Keratinocyte (primary cell): ENCODE measurements at regions not wholly inside any gene's neighbourhood (a gene's known extent, or its start where the extent isn't known, plus 50 kb on each side); places are given as distances from the start of the nearest gene placed in this dataset.

Source experiments
- DNase-seq: peaks from one replicate; pipeline ENCODE4 v3.0.0-alpha.2; 2011; ENCODE audit warnings: low read depth, missing footprints, low spot score
- FAIRE-seq: peaks from 2 replicates; lab custom pipeline; 2011; peaks lifted over from hg19 to GRCh38; lab: Jason Lieb, UNC
- H2AFZ ChIP-seq: 2 replicates; pipeline ENCODE4 v1.6.0; 2012; ENCODE audit warnings: low read length, control low read depth, inconsistent platforms; ENCODE audit not compliant: control insufficient read depth
- H3K27ac ChIP-seq: 2 replicates; pipeline ENCODE4 v1.5.1; 2011; ENCODE audit warnings: low read length; ENCODE audit not compliant: control insufficient read depth, insufficient read depth
- H3K27me3 ChIP-seq: 3 replicates; pipeline ENCODE4 v1.6.0; 2011; ENCODE audit warnings: low read length; ENCODE audit not compliant: control insufficient read depth, insufficient read depth; ENCODE audit errors: extremely low read depth
- H3K36me3 ChIP-seq, 2 experiments: 2 replicates in 1 of 2; 3 replicates in 1 of 2; pipeline ENCODE4 v1.5.1; 2011; ENCODE audit warnings: low read length in 2 of 2, mild to moderate bottlenecking in 1 of 2; ENCODE audit not compliant: control insufficient read depth in 2 of 2, insufficient read depth in 2 of 2; ENCODE audit errors: extremely low read depth in 1 of 2
- H3K4me1 ChIP-seq: 3 replicates; pipeline ENCODE4 v1.5.1; 2011; ENCODE audit warnings: low read length; ENCODE audit not compliant: control insufficient read depth, insufficient read depth; ENCODE audit errors: extremely low read depth
- H3K4me2 ChIP-seq: 3 replicates; pipeline ENCODE4 v1.6.0; 2011; ENCODE audit warnings: low read depth, low read length; ENCODE audit not compliant: control insufficient read depth, insufficient read depth; ENCODE audit errors: extremely low read depth
- H3K4me3 ChIP-seq, 3 experiments: fragments of 200-600 bp in 1 of 3; sonication (generic) in 1 of 3; 2 replicates in 2 of 3; 3 replicates in 1 of 3; pipeline ENCODE4 v1.5.1; 2011 to 2016; ENCODE audit warnings: low read length in 3 of 3, mild to moderate bottlenecking in 3 of 3, control low read depth in 2 of 3, inconsistent platforms in 1 of 3, low read depth in 1 of 3, mixed read lengths in 1 of 3, mixed run types in 1 of 3, moderate library complexity in 1 of 3; ENCODE audit not compliant: control insufficient read depth in 2 of 3, insufficient read depth in 2 of 3; ENCODE audit errors: extremely low read depth in 1 of 3
- H3K79me2 ChIP-seq: 2 replicates; pipeline ENCODE4 v1.6.0; 2012; ENCODE audit warnings: low read length; ENCODE audit not compliant: control insufficient read depth, insufficient read depth
- H3K9ac ChIP-seq: 3 replicates; pipeline ENCODE4 v1.6.0; 2011; ENCODE audit warnings: low read length; ENCODE audit not compliant: control insufficient read depth, insufficient read depth; ENCODE audit errors: extremely low read depth
- H3K9me1 ChIP-seq: 3 replicates; pipeline ENCODE4 v1.6.0; 2011; ENCODE audit warnings: low read length; ENCODE audit not compliant: control insufficient read depth, insufficient read depth; ENCODE audit errors: extremely low read depth
- H3K9me3 ChIP-seq: 2 replicates; pipeline ENCODE4 v1.5.1; 2012; ENCODE audit warnings: low read depth, low read length; ENCODE audit not compliant: control insufficient read depth
- H4K20me1 ChIP-seq: 3 replicates; pipeline ENCODE4 v1.6.0; 2011; ENCODE audit warnings: low read length; ENCODE audit not compliant: control insufficient read depth, insufficient read depth; ENCODE audit errors: extremely low read depth
- CTCF ChIP-seq, 3 experiments: IDR thresholded peaks in 1 of 3; conservative IDR thresholded peaks in 1 of 3; optimal IDR thresholded peaks in 1 of 3; 2 replicates in 2 of 3; 3 replicates in 1 of 3; pipeline versions ENCODE3 to v1.5.1; 2011; ENCODE audit warnings: low read length in 3 of 3, mild to moderate bottlenecking in 3 of 3, moderate library complexity in 2 of 3, control low read depth in 1 of 3, inconsistent platforms in 1 of 3; ENCODE audit not compliant: insufficient read depth in 2 of 3; ENCODE audit errors: extremely low read depth in 1 of 3
- EZH2 ChIP-seq: IDR thresholded peaks from one replicate; pipeline ENCODE4 v1.6.1; 2012; ENCODE audit warnings: inconsistent platforms, mild to moderate bottlenecking, low read length, moderate library complexity
- dilution Hi-C: fragments of 300-500 bp; cut with MboI; formaldehyde crosslinking; loops from one replicate; pipeline ENCODE4 v1.7.0; 2020; ENCODE audit warnings: low sequenced_read_pairs; ENCODE audit not compliant: extremely low pct_ligation_motif_present

DNA sequence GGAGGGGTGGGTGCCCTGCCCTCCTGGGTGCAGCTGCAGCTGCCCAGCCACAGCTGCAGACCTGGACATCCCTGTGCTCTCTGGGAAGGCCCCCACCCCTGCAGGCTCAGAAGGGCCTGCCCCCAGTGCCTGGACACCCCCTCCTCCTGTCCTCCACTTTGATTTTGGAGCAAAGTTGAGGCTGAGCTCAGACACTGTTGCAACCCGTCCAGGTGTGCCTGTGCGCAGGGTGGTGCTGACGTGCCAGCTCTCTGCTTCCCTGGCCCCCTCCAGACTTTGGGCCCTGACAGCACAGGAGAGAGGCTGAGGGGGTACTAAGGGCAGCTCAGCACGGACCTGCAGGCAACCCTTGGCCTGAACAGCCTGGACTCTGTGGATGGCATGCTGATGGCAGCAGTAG, 750.3 kb downstream of the ARAP2 start:
- H3K9me3 ChIP-seq: peaks cover 4% of the 10 kb centered on the region
- no peak for FAIRE-seq
- H4K20me1 ChIP-seq: no peaks in the 10 kb centered on the region
- H3K27me3 ChIP-seq: no peaks in the 10 kb centered on the region
- H3K79me2 ChIP-seq: no peaks in the 10 kb centered on the region
- DNase-seq: no peak
- no peak overlapping the region for H2AFZ ChIP-seq
- H3K4me2 ChIP-seq: no peak overlapping the region
- TF ChIP-seq CTCF (optimal IDR thresholded peaks at IDR 0.05 in 1 of 3, IDR thresholded peaks at IDR 0.05 in 1 of 3, conservative IDR thresholded peaks at IDR 0.05 in 1 of 3; ENCODE audit: extremely low read depth in 1 of 3, insufficient read depth in 2 of 3, low read length in 3 of 3) (no peak), EZH2 (no peak)
- H3K4me1 ChIP-seq: no peaks in the 10 kb centered on the region
- no peak overlapping the region for H3K9ac ChIP-seq
- no peaks in the 10 kb centered on the region for H3K9me1 ChIP-seq
- H3K36me3 ChIP-seq: no peaks in the 10 kb centered on the region
- H3K4me3 ChIP-seq: no peak overlapping the region
- dilution Hi-C loops: no loop called here
- no peak overlapping the region for H3K27ac ChIP-seq

- Histone ChIP-seq H3K79me2 (no peaks in the 10 kb centered on the region), H3K27ac (no peak overlapping the region), H3K9ac (no peak overlapping the region), H3K9me1 (no peaks in the 10 kb centered on the region), H3K36me3 (no peaks in the 10 kb centered on the region), H4K20me1 (no peaks in the 10 kb centered on the region), H3K4me2 (no peak overlapping the region), H3K27me3 (no peaks in the 10 kb centered on the region), H3K9me3 (peaks cover 4% of the 10 kb centered on the region), H3K4me3 (no peak overlapping the region), H3K4me1 (no peaks in the 10 kb centered on the region), H2AFZ (no peak overlapping the region)
- dilution Hi-C loops: no loop called here
- TF ChIP-seq EZH2: no peak
- TF ChIP-seq CTCF (optimal IDR thresholded peaks at IDR 0.05 in 1 of 3, IDR thresholded peaks at IDR 0.05 in 1 of 3, conservative IDR thresholded peaks at IDR 0.05 in 1 of 3; ENCODE audit: extremely low read depth in 1 of 3, insufficient read depth in 2 of 3, low read length in 3 of 3): no peak
- no peak for FAIRE-seq
- no peak for DNase-seq
Measured at GRCh38 chr4:35494955-35495354, 749.4 kb downstream of the ARAP2 start.
